Fibroblast of lung (primary cell): ENCODE measurements at regions not wholly inside any gene's neighbourhood (a gene's known extent, or its start where the extent isn't known, plus 50 kb on each side); places are given as distances from the start of the nearest gene placed in this dataset.
A peak's percentile ranks its signal among the peaks of the same experiment; 100 is the strongest.
"Not testable (repeated sequence)": the region's sequence is repeated elsewhere in the genome, so short reads cannot be mapped to it uniquely, and the experiment has no call there.

Source experiments
- DNase-seq, 2 donors: peaks; one replicate each; pipeline versions ENCODE4 v3.0.0 to v3.0.0-alpha.2; 2010; ENCODE audit warnings: low read depth in 2 of 2
- H2AFZ ChIP-seq: 2 replicates; pipeline ENCODE4 v1.5.1; 2012; ENCODE audit warnings: low read length, control low read depth, inconsistent platforms
- H3K27ac ChIP-seq: 2 replicates; pipeline ENCODE4 v1.5.1; 2011; ENCODE audit warnings: low read length, control low read depth; ENCODE audit not compliant: insufficient read depth
- H3K27me3 ChIP-seq: 2 replicates; pipeline ENCODE4 v1.5.1; 2011; ENCODE audit warnings: mild to moderate bottlenecking, low read length; ENCODE audit not compliant: control insufficient read depth, insufficient read depth
- H3K36me3 ChIP-seq: 2 replicates; pipeline ENCODE4 v1.5.1; 2011; ENCODE audit warnings: low read length; ENCODE audit not compliant: control insufficient read depth, insufficient read depth
- H3K4me1 ChIP-seq: 2 replicates; pipeline ENCODE4 v1.5.1; 2011; ENCODE audit warnings: low read length; ENCODE audit not compliant: control insufficient read depth, insufficient read depth; ENCODE audit errors: extremely low read depth
- H3K4me2 ChIP-seq: 2 replicates; pipeline ENCODE4 v1.5.1; 2011; ENCODE audit warnings: low read length, control low read depth; ENCODE audit not compliant: insufficient read depth; ENCODE audit errors: extremely low read depth
- H3K4me3 ChIP-seq, 4 experiments: fragments of 200-600 bp in 1 of 4; sonication (generic) in 1 of 4; replicated peaks in 1 of 4; 2 replicates each; pipeline ENCODE4 v1.5.1; 2011 to 2016; ENCODE audit warnings: low read length in 4 of 4, low read depth in 3 of 4, mild to moderate bottlenecking in 3 of 4, control low read depth in 2 of 4, inconsistent platforms in 1 of 4, mixed read lengths in 1 of 4; ENCODE audit not compliant: insufficient read depth in 1 of 4; ENCODE audit errors: control extremely low read depth in 1 of 4
- H3K79me2 ChIP-seq: 2 replicates; pipeline ENCODE4 v1.5.1; 2012; ENCODE audit warnings: mild to moderate bottlenecking, low read length, inconsistent platforms; ENCODE audit not compliant: control insufficient read depth, insufficient read depth
- H3K9ac ChIP-seq: 2 replicates; pipeline ENCODE4 v1.5.1; 2011; ENCODE audit warnings: mild to moderate bottlenecking, low read length, control low read depth; ENCODE audit not compliant: insufficient read depth
- H3K9me3 ChIP-seq: 2 replicates; pipeline ENCODE4 v1.5.1; 2012; ENCODE audit warnings: low read depth, low read length; ENCODE audit not compliant: control insufficient read depth, insufficient read depth
- H4K20me1 ChIP-seq: 2 replicates; pipeline ENCODE4 v1.5.1; 2011; ENCODE audit warnings: low read length; ENCODE audit not compliant: control insufficient read depth, insufficient read depth; ENCODE audit errors: extremely low read depth
- EZH2 ChIP-seq: IDR thresholded peaks from 2 replicates; pipeline ENCODE4 v1.5.1; 2012; ENCODE audit warnings: low read length, control low read depth, mild to moderate bottlenecking; ENCODE audit errors: missing control alignments
- TF ChIP-seq, protein P1 (sequence below), 2 donors: IDR thresholded peaks in 1 of 2; conservative IDR thresholded peaks in 1 of 2; 1 replicate in 1 of 2; 2 replicates in 1 of 2; pipeline ENCODE4 v1.5.1; 2011 to 2012; ENCODE audit warnings: low read length in 2 of 2, control low read depth in 1 of 2, inconsistent platforms in 1 of 2, low read depth in 1 of 2, mild to moderate bottlenecking in 1 of 2

DNA sequence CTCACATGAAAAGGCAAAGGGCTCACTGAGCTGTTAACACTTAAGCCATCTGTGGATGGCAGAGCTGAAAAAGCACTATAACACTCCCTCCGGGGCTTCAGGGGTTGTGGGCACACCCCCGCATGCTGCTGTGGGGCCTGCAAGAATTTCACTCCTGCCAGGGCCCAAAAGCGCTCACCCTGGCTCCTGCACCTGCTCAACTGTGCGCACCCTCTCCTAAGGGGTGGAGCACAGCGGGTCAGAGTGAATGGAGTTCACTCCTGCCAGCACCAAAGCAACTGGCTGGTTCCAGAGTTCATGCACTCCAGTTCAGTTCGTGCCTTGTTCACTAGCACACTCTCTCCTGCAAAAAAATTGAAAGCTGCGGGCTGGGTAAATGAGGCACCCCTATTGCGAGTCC lies 814.2 kb upstream of the SLC39A10 start:
- no peaks in the 10 kb centered on the region for H3K27me3 ChIP-seq
- H4K20me1 ChIP-seq, result no peaks in the 10 kb centered on the region
- no peaks in the 10 kb centered on the region for H3K4me1 ChIP-seq
- TF ChIP-seq, protein P1, sequence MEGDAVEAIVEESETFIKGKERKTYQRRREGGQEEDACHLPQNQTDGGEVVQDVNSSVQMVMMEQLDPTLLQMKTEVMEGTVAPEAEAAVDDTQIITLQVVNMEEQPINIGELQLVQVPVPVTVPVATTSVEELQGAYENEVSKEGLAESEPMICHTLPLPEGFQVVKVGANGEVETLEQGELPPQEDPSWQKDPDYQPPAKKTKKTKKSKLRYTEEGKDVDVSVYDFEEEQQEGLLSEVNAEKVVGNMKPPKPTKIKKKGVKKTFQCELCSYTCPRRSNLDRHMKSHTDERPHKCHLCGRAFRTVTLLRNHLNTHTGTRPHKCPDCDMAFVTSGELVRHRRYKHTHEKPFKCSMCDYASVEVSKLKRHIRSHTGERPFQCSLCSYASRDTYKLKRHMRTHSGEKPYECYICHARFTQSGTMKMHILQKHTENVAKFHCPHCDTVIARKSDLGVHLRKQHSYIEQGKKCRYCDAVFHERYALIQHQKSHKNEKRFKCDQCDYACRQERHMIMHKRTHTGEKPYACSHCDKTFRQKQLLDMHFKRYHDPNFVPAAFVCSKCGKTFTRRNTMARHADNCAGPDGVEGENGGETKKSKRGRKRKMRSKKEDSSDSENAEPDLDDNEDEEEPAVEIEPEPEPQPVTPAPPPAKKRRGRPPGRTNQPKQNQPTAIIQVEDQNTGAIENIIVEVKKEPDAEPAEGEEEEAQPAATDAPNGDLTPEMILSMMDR (conservative IDR thresholded peaks at IDR 0.05 in 1 of 2, IDR thresholded peaks at IDR 0.05 in 1 of 2; ENCODE audit: low read depth in 1 of 2, low read length in 2 of 2), result no peak
- no peak for TF ChIP-seq EZH2
- H3K4me2 ChIP-seq, result no peak overlapping the region
- no peak for DNase-seq
- no peak overlapping the region for H3K9ac ChIP-seq
- no peaks in the 10 kb centered on the region for H3K79me2 ChIP-seq
- H2AFZ ChIP-seq, result no peak overlapping the region
- no peak overlapping the region for H3K27ac ChIP-seq
- no peaks in the 10 kb centered on the region for H3K9me3 ChIP-seq
- H3K36me3 ChIP-seq, result no peaks in the 10 kb centered on the region
- no peak overlapping the region for H3K4me3 ChIP-seq

DNA sequence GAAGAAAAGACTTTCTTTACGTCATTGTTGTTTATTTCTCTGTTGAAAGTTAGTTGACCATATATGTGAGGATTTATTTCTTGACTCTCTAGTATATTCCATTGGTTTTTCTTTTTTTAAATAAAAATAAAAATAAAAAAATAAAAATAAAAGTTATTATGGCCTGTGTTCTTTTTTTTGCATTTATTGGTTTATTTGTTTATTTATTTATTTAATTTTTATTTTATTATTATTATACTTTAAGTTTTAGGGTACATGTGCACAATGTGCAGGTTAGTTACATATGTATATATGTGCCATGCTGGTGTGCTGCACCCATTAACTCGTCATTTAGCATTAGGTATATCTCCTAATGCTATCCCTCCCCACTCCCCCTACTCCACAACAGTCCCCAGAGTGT lies 822.7 kb upstream of the SLC39A10 start:
- H3K4me2 ChIP-seq, H4K20me1 ChIP-seq, H2AFZ ChIP-seq, H3K27me3 ChIP-seq, H3K9me3 ChIP-seq, H3K9ac ChIP-seq, DNase-seq, H3K4me1 ChIP-seq, H3K4me3 ChIP-seq, H3K27ac ChIP-seq, H3K36me3 ChIP-seq, H3K79me2 ChIP-seq: not testable (repeated sequence)

- Histone ChIP-seq H4K20me1 (no peaks in the 10 kb centered on the region), H3K9me3 (no peaks in the 10 kb centered on the region), H3K9ac (no peak overlapping the region), H3K36me3 (no peaks in the 10 kb centered on the region), H3K27me3 (no peaks in the 10 kb centered on the region), H3K27ac (no peak overlapping the region), H3K4me3 (no peak overlapping the region), H3K4me2 (no peak overlapping the region), H3K79me2 (no peaks in the 10 kb centered on the region), H2AFZ (no peak overlapping the region), H3K4me1 (no peaks in the 10 kb centered on the region)
- TF ChIP-seq EZH2, result no peak
- TF ChIP-seq, protein P1 (conservative IDR thresholded peaks at IDR 0.05 in 1 of 2, IDR thresholded peaks at IDR 0.05 in 1 of 2; ENCODE audit: low read depth in 1 of 2, low read length in 2 of 2), result no peak
- peak in 1 of 2 donors; percentile 43 for DNase-seq
Measured at GRCh38 chr2:194826241-194826640, 830.8 kb upstream of the SLC39A10 start.

- Histone ChIP-seq H3K9me3 (no peaks in the 10 kb centered on the region), H3K4me1 (no peaks in the 10 kb centered on the region), H3K27me3 (no peaks in the 10 kb centered on the region), H2AFZ (no peak overlapping the region), H3K9ac (no peak overlapping the region), H3K79me2 (no peaks in the 10 kb centered on the region), H3K36me3 (no peaks in the 10 kb centered on the region), H3K4me2 (no peak overlapping the region), H3K4me3 (no peak overlapping the region), H3K27ac (no peak overlapping the region), H4K20me1 (no peaks in the 10 kb centered on the region)
- TF ChIP-seq, protein P1 (conservative IDR thresholded peaks at IDR 0.05 in 1 of 2, IDR thresholded peaks at IDR 0.05 in 1 of 2; ENCODE audit: low read depth in 1 of 2, low read length in 2 of 2), result no peak
- TF ChIP-seq EZH2, result no peak
- no peak for DNase-seq
Measured at GRCh38 chr2:194824450-194824849, 832.6 kb upstream of the SLC39A10 start.
